SK-N-SH treated with all-trans-retinoic acid at 6 μM for 48 hours (cell line): ENCODE measurements at regions not wholly inside any gene's neighbourhood (a gene's known extent, or its start where the extent isn't known, plus 50 kb on each side); places are given as distances from the start of the nearest gene placed in this dataset.

Source experiments
- ATAC-seq: fragments of 200-7000 bp; cut with Tn5 transposase; 3 replicates; pipeline ENCODE4 v1.9.1; 2020; ENCODE audit warnings: mild to moderate bottlenecking, moderate library complexity
- BACH2 ChIP-seq: fragments of 250-450 bp; sonication (Bioruptor Pico); IDR thresholded peaks from 2 replicates; pipeline ENCODE4 v1.9.0; 2021; ENCODE audit warnings: mild to moderate bottlenecking, borderline replicate concordance
- CREB5 ChIP-seq: fragments of 250-450 bp; sonication (Bioruptor Pico); IDR thresholded peaks from 2 replicates; pipeline ENCODE4 v1.5.1; 2020; ENCODE audit warnings: low read depth, mild to moderate bottlenecking, moderate library complexity
- CSDC2 ChIP-seq: fragments of 250-450 bp; sonication (Bioruptor Pico); IDR thresholded peaks from 2 replicates; pipeline ENCODE4 v1.5.0; 2020; ENCODE audit warnings: mild to moderate bottlenecking, moderate library complexity
- ESRRG ChIP-seq: fragments of 250-450 bp; sonication (Bioruptor Pico); IDR thresholded peaks from 2 replicates; pipeline ENCODE4 v1.6.1; 2021; ENCODE audit warnings: mild to moderate bottlenecking
- GLIS3 ChIP-seq: fragments of 250-450 bp; sonication (Bioruptor Pico); IDR thresholded peaks from 2 replicates; pipeline ENCODE4 v1.5.0; 2020; ENCODE audit warnings: mild to moderate bottlenecking, moderate library complexity
- ISL1 ChIP-seq: fragments of 250-450 bp; sonication (Bioruptor Pico); IDR thresholded peaks from 2 replicates; pipeline ENCODE4 v2.1.2; 2022; ENCODE audit warnings: mild to moderate bottlenecking, moderate library complexity
- OSR1 ChIP-seq: fragments of 250-450 bp; sonication (Bioruptor Pico); IDR thresholded peaks from 2 replicates; pipeline ENCODE4 v1.8.0; 2022; ENCODE audit warnings: moderate library complexity, mild to moderate bottlenecking, inconsistent platforms
- RARB ChIP-seq: fragments of 250-450 bp; sonication (Bioruptor Pico); IDR thresholded peaks from 2 replicates; pipeline ENCODE4 v1.8.0; 2021; ENCODE audit warnings: mild to moderate bottlenecking, moderate library complexity
- SNAI2 ChIP-seq: fragments of 250-450 bp; sonication (Bioruptor Pico); IDR thresholded peaks from 2 replicates; pipeline ENCODE4 v1.5.0; 2020; ENCODE audit warnings: mild to moderate bottlenecking, moderate library complexity
- TCF4 ChIP-seq: fragments of 250-450 bp; sonication (Bioruptor Pico); IDR thresholded peaks from 2 replicates; pipeline ENCODE4 v1.8.0; 2021; ENCODE audit warnings: mild to moderate bottlenecking, moderate library complexity, borderline replicate concordance
- TOX ChIP-seq: fragments of 250-450 bp; sonication (Bioruptor Pico); IDR thresholded peaks from 2 replicates; pipeline ENCODE4 v1.8.0; 2021; ENCODE audit warnings: mild to moderate bottlenecking, moderate library complexity, borderline replicate concordance
- TSHZ2 ChIP-seq: fragments of 250-450 bp; sonication (Bioruptor Pico); IDR thresholded peaks from 2 replicates; pipeline ENCODE4 v1.5.0; 2020; ENCODE audit warnings: mild to moderate bottlenecking, moderate library complexity
- ZC3H10 ChIP-seq: fragments of 250-450 bp; sonication (Bioruptor Pico); IDR thresholded peaks from 2 replicates; pipeline ENCODE4 v1.5.1; 2021; ENCODE audit warnings: mild to moderate bottlenecking, moderate library complexity
- ZFP3 ChIP-seq: fragments of 250-450 bp; sonication (Bioruptor Pico); IDR thresholded peaks from 2 replicates; pipeline ENCODE4 v1.5.0; 2020; ENCODE audit warnings: mild to moderate bottlenecking, moderate library complexity
- ZFP30 ChIP-seq: fragments of 450-650 bp; formaldehyde crosslinking; IDR thresholded peaks from 2 replicates; pipeline ENCODE4 v1.5.0; 2022; ENCODE audit warnings: mild to moderate bottlenecking, moderate library complexity
- ZNF565 ChIP-seq: fragments of 450-650 bp; formaldehyde crosslinking; conservative IDR thresholded peaks from 2 replicates; pipeline ENCODE4 v1.5.0; 2020; ENCODE audit warnings: low read depth, mild to moderate bottlenecking, moderate library complexity
- ZNF8 ChIP-seq: fragments of 450-650 bp; formaldehyde crosslinking; IDR thresholded peaks from 2 replicates; pipeline ENCODE4 v1.5.0; 2020; ENCODE audit warnings: mild to moderate bottlenecking, moderate library complexity
- TF ChIP-seq, protein P1 (sequence below): fragments of 250-450 bp; sonication (Bioruptor Pico); IDR thresholded peaks from 2 replicates; pipeline ENCODE4 v1.8.0; 2020; ENCODE audit warnings: mild to moderate bottlenecking, moderate library complexity, borderline replicate concordance
- TF ChIP-seq, protein P2 (sequence below): fragments of 250-450 bp; sonication (Bioruptor Pico); IDR thresholded peaks from 2 replicates; pipeline ENCODE4 v1.8.0; 2021; ENCODE audit warnings: low read depth, mild to moderate bottlenecking, moderate library complexity, borderline replicate concordance
- TF ChIP-seq, protein P3 (sequence below): fragments of 250-450 bp; sonication (Bioruptor Pico); IDR thresholded peaks from 2 replicates; pipeline ENCODE4 v1.5.1; 2021; ENCODE audit warnings: mild to moderate bottlenecking, moderate library complexity

DNA sequence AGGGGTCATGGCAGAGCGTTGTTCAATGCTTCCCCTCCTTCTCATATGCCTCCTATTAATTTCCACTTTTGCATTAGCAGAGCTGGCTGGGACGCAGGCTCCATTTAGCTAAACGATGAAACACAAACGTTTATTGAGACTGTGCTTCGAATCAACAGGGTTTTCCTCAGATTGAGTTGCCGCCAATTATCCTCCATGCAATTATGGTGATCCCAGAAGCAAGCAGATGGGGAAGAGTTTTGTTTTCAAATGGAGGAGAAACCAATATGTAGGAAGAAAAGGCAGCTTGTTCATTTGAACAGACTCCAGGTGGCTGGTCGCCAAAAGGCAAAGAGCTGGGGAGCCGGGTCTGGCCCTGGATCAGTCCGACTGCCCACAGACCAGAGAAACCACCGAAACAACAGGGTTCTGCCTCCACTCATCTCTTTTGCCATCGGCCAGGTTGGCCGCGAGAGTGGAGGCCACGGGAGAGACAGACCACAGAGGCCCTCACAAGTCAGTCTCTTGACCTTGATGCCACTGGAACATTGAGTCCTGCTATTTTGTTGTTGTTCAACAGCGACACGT lies 184.8 kb downstream of the GBA3 start:
- no peak for ATAC-seq
- TF ChIP-seq ZFP30 (CRISPR knock-in tag) (no peak), TCF4 (CRISPR knock-in tag) (no peak), ZNF565 (CRISPR knock-in tag) (no peak), TOX (CRISPR knock-in tag) (no peak), BACH2 (no peak), ZNF8 (CRISPR knock-in tag) (no peak), ZC3H10 (CRISPR knock-in tag) (no peak), SNAI2 (CRISPR knock-in tag) (no peak), ISL1 (no peak), CREB5 (CRISPR knock-in tag) (no peak)
- TF ChIP-seq, protein P1, sequence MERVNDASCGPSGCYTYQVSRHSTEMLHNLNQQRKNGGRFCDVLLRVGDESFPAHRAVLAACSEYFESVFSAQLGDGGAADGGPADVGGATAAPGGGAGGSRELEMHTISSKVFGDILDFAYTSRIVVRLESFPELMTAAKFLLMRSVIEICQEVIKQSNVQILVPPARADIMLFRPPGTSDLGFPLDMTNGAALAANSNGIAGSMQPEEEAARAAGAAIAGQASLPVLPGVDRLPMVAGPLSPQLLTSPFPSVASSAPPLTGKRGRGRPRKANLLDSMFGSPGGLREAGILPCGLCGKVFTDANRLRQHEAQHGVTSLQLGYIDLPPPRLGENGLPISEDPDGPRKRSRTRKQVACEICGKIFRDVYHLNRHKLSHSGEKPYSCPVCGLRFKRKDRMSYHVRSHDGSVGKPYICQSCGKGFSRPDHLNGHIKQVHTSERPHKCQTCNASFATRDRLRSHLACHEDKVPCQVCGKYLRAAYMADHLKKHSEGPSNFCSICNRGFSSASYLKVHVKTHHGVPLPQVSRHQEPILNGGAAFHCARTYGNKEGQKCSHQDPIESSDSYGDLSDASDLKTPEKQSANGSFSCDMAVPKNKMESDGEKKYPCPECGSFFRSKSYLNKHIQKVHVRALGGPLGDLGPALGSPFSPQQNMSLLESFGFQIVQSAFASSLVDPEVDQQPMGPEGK (CRISPR knock-in tag), result no peak
- TF ChIP-seq, protein P2, sequence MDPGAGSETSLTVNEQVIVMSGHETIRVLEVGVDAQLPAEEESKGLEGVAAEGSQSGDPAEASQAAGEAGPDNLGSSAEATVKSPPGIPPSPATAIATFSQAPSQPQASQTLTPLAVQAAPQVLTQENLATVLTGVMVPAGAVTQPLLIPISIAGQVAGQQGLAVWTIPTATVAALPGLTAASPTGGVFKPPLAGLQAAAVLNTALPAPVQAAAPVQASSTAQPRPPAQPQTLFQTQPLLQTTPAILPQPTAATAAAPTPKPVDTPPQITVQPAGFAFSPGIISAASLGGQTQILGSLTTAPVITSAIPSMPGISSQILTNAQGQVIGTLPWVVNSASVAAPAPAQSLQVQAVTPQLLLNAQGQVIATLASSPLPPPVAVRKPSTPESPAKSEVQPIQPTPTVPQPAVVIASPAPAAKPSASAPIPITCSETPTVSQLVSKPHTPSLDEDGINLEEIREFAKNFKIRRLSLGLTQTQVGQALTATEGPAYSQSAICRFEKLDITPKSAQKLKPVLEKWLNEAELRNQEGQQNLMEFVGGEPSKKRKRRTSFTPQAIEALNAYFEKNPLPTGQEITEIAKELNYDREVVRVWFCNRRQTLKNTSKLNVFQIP, result no peak
- TF ChIP-seq, protein P3, sequence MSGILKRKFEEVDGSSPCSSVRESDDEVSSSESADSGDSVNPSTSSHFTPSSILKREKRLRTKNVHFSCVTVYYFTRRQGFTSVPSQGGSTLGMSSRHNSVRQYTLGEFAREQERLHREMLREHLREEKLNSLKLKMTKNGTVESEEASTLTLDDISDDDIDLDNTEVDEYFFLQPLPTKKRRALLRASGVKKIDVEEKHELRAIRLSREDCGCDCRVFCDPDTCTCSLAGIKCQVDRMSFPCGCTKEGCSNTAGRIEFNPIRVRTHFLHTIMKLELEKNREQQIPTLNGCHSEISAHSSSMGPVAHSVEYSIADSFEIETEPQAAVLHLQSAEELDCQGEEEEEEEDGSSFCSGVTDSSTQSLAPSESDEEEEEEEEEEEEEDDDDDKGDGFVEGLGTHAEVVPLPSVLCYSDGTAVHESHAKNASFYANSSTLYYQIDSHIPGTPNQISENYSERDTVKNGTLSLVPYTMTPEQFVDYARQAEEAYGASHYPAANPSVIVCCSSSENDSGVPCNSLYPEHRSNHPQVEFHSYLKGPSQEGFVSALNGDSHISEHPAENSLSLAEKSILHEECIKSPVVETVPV (CRISPR knock-in tag), result no peak

DNA sequence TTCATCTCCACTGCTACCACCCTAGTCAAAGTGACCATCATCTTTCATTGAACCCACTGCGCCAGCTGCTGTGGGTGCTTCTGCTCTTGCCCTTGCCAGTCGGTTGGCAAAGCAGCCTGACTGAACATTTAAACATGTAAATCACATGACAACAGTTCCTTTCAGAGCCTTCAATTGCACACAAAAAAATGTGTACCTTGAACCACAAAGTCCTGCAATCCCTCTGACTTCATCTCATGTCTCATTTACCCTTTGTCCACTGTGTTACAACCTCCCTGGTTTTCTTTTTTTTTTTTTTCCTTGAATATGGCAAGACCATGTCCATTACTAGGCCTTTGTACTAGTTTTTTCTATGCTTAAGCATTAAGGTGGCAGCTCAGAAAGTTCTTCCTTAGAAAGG lies 183.5 kb downstream of the GBA3 start:
- TF ChIP-seq ZFP3 (CRISPR knock-in tag) (no peak), CREB5 (CRISPR knock-in tag) (no peak), OSR1 (CRISPR knock-in tag) (no peak), RARB (CRISPR knock-in tag) (no peak), TSHZ2 (CRISPR knock-in tag) (no peak), TCF4 (CRISPR knock-in tag) (no peak), ZNF8 (CRISPR knock-in tag) (no peak), ESRRG (no peak), CSDC2 (no peak), ZC3H10 (CRISPR knock-in tag) (no peak), ISL1 (no peak), BACH2 (no peak), GLIS3 (CRISPR knock-in tag) (no peak)
- TF ChIP-seq, protein P1 (CRISPR knock-in tag), result no peak
- TF ChIP-seq, protein P3 (CRISPR knock-in tag), result no peak
- TF ChIP-seq, protein P2, result no peak
- ATAC-seq, result no peak
